IPS-15b (cell line): ENCODE measurements at regions not wholly inside any gene's neighbourhood (a gene's known extent, or its start where the extent isn't known, plus 50 kb on each side); places are given as distances from the start of the nearest gene placed in this dataset.

Source experiments
- H3K27me3 ChIP-seq: one replicate; pipeline ENCODE4 v1.6.1; 2013; ENCODE audit warnings: low read length; ENCODE audit not compliant: control insufficient read depth, insufficient read depth
- H3K36me3 ChIP-seq: one replicate; pipeline ENCODE4 v1.6.1; 2013; ENCODE audit warnings: low read length; ENCODE audit not compliant: control insufficient read depth, insufficient read depth
- H3K4me1 ChIP-seq: one replicate; pipeline ENCODE4 v1.6.1; 2013; ENCODE audit warnings: mild to moderate bottlenecking, low read length; ENCODE audit not compliant: control insufficient read depth, insufficient read depth
- H3K4me3 ChIP-seq: one replicate; pipeline ENCODE4 v1.5.1; 2013; ENCODE audit warnings: low read depth, low read length
- H3K9ac ChIP-seq: one replicate; pipeline ENCODE4 v1.6.1; 2013; ENCODE audit warnings: low read depth, mild to moderate bottlenecking, low read length
- H3K9me3 ChIP-seq: one replicate; pipeline ENCODE4 v1.6.1; 2013; ENCODE audit warnings: mild to moderate bottlenecking, low read length; ENCODE audit not compliant: control insufficient read depth, insufficient read depth

GRCh38 chr4:20043991-20044390, 207.7 kb upstream of the SLIT2 start:
- Histone ChIP-seq H3K27me3 (no peaks in the 10 kb centered on the region), H3K9ac (no peak overlapping the region), H3K4me1 (peaks cover 4% of the 10 kb centered on the region), H3K9me3 (no peaks in the 10 kb centered on the region), H3K36me3 (no peaks in the 10 kb centered on the region), H3K4me3 (no peak overlapping the region)

- Histone ChIP-seq H3K4me1 (peaks cover 4% of the 10 kb centered on the region), H3K36me3 (no peaks in the 10 kb centered on the region), H3K27me3 (no peaks in the 10 kb centered on the region), H3K4me3 (no peak overlapping the region), H3K9ac (no peak overlapping the region), H3K9me3 (no peaks in the 10 kb centered on the region)
These were observed 208.9 kb upstream of the SLIT2 start for GRCh38 chr4:20042769-20043168.

- H3K9me3 ChIP-seq, result no peaks in the 10 kb centered on the region
- no peak overlapping the region for H3K4me3 ChIP-seq
- no peak overlapping the region for H3K9ac ChIP-seq
- H3K36me3 ChIP-seq, result no peaks in the 10 kb centered on the region
- peaks cover 4% of the 10 kb centered on the region for H3K4me1 ChIP-seq
- H3K27me3 ChIP-seq, result no peaks in the 10 kb centered on the region
These were observed 209.8 kb upstream of the SLIT2 start for GRCh38 chr4:20041839-20042407.

- peaks cover 4% of the 10 kb centered on the region for H3K4me1 ChIP-seq
- no peaks in the 10 kb centered on the region for H3K9me3 ChIP-seq
- H3K9ac ChIP-seq, result no peak overlapping the region
- no peaks in the 10 kb centered on the region for H3K36me3 ChIP-seq
- H3K27me3 ChIP-seq, result no peaks in the 10 kb centered on the region
- no peak overlapping the region for H3K4me3 ChIP-seq
These were observed 214.0 kb upstream of the SLIT2 start for GRCh38 chr4:20037745-20038144.

- no peaks in the 10 kb centered on the region for H3K9me3 ChIP-seq
These were observed 221.6 kb upstream of the SLIT2 start for GRCh38 chr4:20030108-20030507.

GRCh38 chr4:20028645-20029044, 223.1 kb upstream of the SLIT2 start:
- no peaks in the 10 kb centered on the region for H3K36me3 ChIP-seq

More at GRCh38 chr4:20030108-20030507, 221.6 kb upstream of the SLIT2 start:
- Histone ChIP-seq H3K4me3 (no peak overlapping the region), H3K27me3 (no peaks in the 10 kb centered on the region), H3K36me3 (no peaks in the 10 kb centered on the region), H3K9ac (no peak overlapping the region), H3K4me1 (peaks cover 2% of the 10 kb centered on the region)

GRCh38 chr4:20026456-20026855, 225.2 kb upstream of the SLIT2 start:
- Histone ChIP-seq H3K36me3 (no peaks in the 10 kb centered on the region), H3K4me1 (peaks cover 2% of the 10 kb centered on the region), H3K4me3 (no peak overlapping the region), H3K27me3 (no peaks in the 10 kb centered on the region), H3K9me3 (no peaks in the 10 kb centered on the region), H3K9ac (no peak overlapping the region)

More at GRCh38 chr4:20028645-20029044, 223.1 kb upstream of the SLIT2 start:
- Histone ChIP-seq H3K4me3 (no peak overlapping the region), H3K27me3 (no peaks in the 10 kb centered on the region), H3K4me1 (peaks cover 2% of the 10 kb centered on the region), H3K9me3 (no peaks in the 10 kb centered on the region), H3K9ac (no peak overlapping the region)

DNA sequence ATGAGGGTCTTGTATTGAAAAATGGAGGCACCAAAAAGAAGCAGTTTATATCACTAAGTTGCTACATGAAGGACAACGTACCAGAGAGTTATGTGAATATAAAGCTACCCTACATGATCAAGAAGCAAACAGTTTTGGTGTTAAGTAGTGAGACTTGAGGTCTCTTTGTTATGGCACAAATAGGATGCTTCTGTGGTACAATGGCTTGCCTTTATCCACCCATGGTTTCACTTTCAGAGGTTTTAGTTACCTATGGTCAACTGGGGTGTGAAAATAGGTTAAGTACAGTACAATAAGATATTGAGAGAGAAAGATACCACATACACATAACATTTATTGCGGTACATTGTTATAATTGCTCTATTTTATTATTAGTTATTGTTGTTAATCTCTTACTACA, 229.2 kb upstream of the SLIT2 start:
- H3K27me3 ChIP-seq, result no peaks in the 10 kb centered on the region

DNA sequence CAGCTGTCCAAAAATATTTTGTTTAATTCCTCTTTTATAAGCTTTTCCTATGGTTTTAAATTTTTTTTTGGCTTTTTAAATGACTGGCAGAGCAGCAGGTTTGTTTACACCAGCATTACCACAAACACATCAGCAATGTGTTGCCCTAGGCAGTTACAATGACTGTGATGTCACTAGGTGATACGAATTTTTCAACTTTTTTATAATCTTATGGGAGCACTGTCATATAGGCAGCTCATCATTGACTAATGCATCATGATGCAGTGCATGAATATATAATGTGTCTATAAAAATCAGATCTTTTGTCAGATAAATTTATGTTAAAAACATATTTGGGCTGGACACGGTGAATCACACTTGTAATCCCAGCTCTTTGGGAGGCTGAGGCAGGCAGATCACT, 231.6 kb upstream of the SLIT2 start:
- no peaks in the 10 kb centered on the region for H3K4me1 ChIP-seq
- H3K4me3 ChIP-seq, result no peak overlapping the region

More for the DNA sequence above, 229.2 kb upstream of the SLIT2 start:
- no peaks in the 10 kb centered on the region for H3K4me1 ChIP-seq
- H3K9ac ChIP-seq, result no peak overlapping the region
- no peaks in the 10 kb centered on the region for H3K9me3 ChIP-seq
- H3K4me3 ChIP-seq, result no peak overlapping the region
- H3K36me3 ChIP-seq, result no peaks in the 10 kb centered on the region

DNA sequence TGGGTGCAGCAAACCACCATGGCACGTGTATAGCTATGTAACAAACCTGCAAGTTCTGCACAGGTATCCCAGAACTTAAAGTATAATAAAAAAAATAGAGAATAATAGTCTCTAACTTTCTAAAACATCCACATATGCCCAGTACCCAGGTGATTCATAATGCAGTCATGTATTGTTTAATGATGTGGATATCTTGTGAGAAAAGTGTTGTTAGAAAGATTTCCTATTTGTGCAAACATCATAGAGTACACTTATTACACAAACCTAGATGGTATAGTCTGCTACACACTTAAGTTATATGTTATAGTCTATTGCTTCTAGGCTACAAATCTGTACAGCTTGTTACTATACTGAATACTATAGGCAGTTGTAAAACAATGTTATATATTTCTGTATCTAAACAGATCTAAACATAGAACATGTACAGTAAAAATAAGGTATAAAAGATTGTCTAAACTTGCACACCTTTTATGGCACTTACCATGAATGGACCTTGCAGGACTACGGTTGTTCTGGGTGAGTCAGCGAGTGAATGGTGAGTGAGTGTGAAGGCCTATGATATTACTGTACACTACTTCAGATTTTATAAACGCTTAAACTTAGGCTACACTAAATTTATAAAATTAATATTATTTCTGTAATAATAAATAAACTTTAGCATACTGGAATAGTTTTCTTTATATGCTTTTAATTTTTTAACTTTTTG, 232.2 kb upstream of the SLIT2 start:
- Histone ChIP-seq H3K9ac (no peak overlapping the region), H3K9me3 (no peaks in the 10 kb centered on the region), H3K4me3 (no peak overlapping the region), H3K36me3 (no peaks in the 10 kb centered on the region), H3K4me1 (no peaks in the 10 kb centered on the region), H3K27me3 (no peaks in the 10 kb centered on the region)

More for the DNA sequence above, 231.6 kb upstream of the SLIT2 start:
- Histone ChIP-seq H3K9me3 (no peaks in the 10 kb centered on the region), H3K36me3 (no peaks in the 10 kb centered on the region), H3K27me3 (no peaks in the 10 kb centered on the region), H3K9ac (no peak overlapping the region)

GRCh38 chr4:20017777-20018115, 234.0 kb upstream of the SLIT2 start:
- H3K27me3 ChIP-seq, result no peaks in the 10 kb centered on the region
- H3K36me3 ChIP-seq, result no peaks in the 10 kb centered on the region
- H3K4me1 ChIP-seq, result no peaks in the 10 kb centered on the region
- no peak overlapping the region for H3K9ac ChIP-seq
- H3K9me3 ChIP-seq, result no peaks in the 10 kb centered on the region
- no peak overlapping the region for H3K4me3 ChIP-seq

DNA sequence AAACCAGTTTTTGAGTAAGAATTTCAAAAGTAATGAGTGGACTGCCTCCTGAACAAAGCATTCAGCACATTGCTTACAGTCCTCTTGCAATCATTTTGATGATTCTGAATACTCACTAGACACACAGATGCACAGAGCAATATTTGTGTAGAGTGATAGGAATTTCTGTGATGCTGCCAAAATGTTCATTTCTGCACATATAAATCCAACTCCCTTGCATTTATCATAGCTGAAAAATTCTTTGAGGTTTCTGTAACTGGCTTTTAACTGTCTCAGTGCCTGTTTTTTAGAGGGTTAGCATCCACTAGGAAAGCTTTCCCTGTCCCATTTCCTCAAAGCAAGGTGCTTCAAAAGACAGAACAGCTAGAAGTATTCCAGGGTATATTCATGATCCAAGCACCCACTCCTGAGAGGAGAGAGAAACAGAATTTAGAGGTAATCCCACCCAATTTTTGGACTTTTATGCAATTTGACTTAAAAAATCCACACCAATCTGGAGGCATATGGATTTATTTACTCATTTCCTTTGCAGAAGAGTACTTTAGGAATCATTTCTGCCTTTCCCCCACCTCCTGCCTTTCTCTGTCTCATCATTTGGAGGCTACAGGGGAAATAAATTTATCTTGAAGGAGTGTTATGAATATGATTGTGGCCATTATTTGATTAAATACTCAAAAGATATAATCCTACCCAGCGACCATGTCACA, 234.5 kb upstream of the SLIT2 start:
- Histone ChIP-seq H3K4me1 (no peaks in the 10 kb centered on the region), H3K4me3 (no peak overlapping the region), H3K9ac (no peak overlapping the region), H3K36me3 (no peaks in the 10 kb centered on the region), H3K9me3 (no peaks in the 10 kb centered on the region), H3K27me3 (no peaks in the 10 kb centered on the region)
